Right ventricle myocardium superior (tissue), 1 donor: ENCODE measurements at regions not wholly inside any gene's neighbourhood (a gene's known extent, or its start where the extent isn't known, plus 50 kb on each side); places are given as distances from the start of the nearest gene placed in this dataset.

Experiments used
- ATAC-seq: fragments of 200-7000 bp; cut with Tn5 transposase; one replicate; pipeline ENCODE4 v1.9.1; 2020; ENCODE audit warnings: mild to moderate bottlenecking; ENCODE audit not compliant: poor library complexity
- DNase-seq: peaks from one replicate; pipeline ENCODE4 v3.0.0-alpha.2; 2020
- intact Hi-C: fragments of 100-400 bp; cut with DNase I; formaldehyde crosslinking; loops from one replicate; pipeline ENCODE4 v1.11.2; 2022
- donor health status: DM: no; HTN: yes; CAD: no; lungs with severe emphysema.

- no peak for ATAC-seq
- no peak for DNase-seq
- intact Hi-C loops: no loop called here
These were observed 148.9 kb upstream of the MEIS2 start for GRCh38 chr15:37249249-37249648.

- no peak for ATAC-seq
- no peak for DNase-seq
- intact Hi-C loops: no loop called here
These were observed 152.2 kb upstream of the MEIS2 start for GRCh38 chr15:37252530-37252929.

- ATAC-seq (no peak), DNase-seq (no peak)
- intact Hi-C loops: no loop called here
These were observed 153.5 kb upstream of the MEIS2 start for GRCh38 chr15:37253877-37254276.

- DNase-seq (no peak), ATAC-seq (no peak)
- intact Hi-C loops: no loop called here
These were observed 159.9 kb upstream of the MEIS2 start for GRCh38 chr15:37260255-37260654.

GRCh38 chr15:37261685-37262084, 161.3 kb upstream of the MEIS2 start:
- ATAC-seq (no peak), DNase-seq (no peak)
- intact Hi-C loops: no loop called here

- ATAC-seq (no peak), DNase-seq (no peak)
- intact Hi-C loops: no loop called here
These were observed 162.7 kb upstream of the MEIS2 start for GRCh38 chr15:37262922-37263608.

- intact Hi-C loops: no loop called here
- no peak for DNase-seq
- no peak for ATAC-seq
These were observed 188.9 kb upstream of the MEIS2 start for GRCh38 chr15:37289109-37289765.

- DNase-seq (no peak), ATAC-seq (no peak)
- intact Hi-C loops: loop anchor here (10.0 kb wide), 1 partner anchor 53 kb away; no protein-coding TSS in a partner anchor
These were observed 191.6 kb upstream of the MEIS2 start for GRCh38 chr15:37291920-37292319.

- no peak for ATAC-seq
- DNase-seq: no peak
- intact Hi-C loops: loop anchor here (10.0 kb wide), 1 partner anchor 47 kb away; no protein-coding TSS in a partner anchor
These were observed 197.9 kb upstream of the MEIS2 start for GRCh38 chr15:37298271-37298670.

- intact Hi-C loops: no loop called here
- DNase-seq (no peak), ATAC-seq (no peak)
These were observed 239.1 kb upstream of the MEIS2 start for GRCh38 chr15:37339437-37339836.

GRCh38 chr15:37339856-37340255, 239.5 kb upstream of the MEIS2 start:
- ATAC-seq (no peak), DNase-seq (no peak)
- intact Hi-C loops: loop anchor here (10.0 kb wide), 1 partner anchor 45 kb away; no protein-coding TSS in a partner anchor

GRCh38 chr15:37340438-37340837, 240.1 kb upstream of the MEIS2 start:
- intact Hi-C loops: loop anchor here (10.0 kb wide), 1 partner anchor 46 kb away; no protein-coding TSS in a partner anchor
- ATAC-seq: no peak
- no peak for DNase-seq

- ATAC-seq (no peak), DNase-seq (no peak)
- intact Hi-C loops: no loop called here
These were observed 258.9 kb upstream of the MEIS2 start for GRCh38 chr15:37359101-37359892.

- intact Hi-C loops: no loop called here
- DNase-seq: no peak
- no peak for ATAC-seq
These were observed 259.5 kb upstream of the MEIS2 start for GRCh38 chr15:37359893-37360290.

GRCh38 chr15:37360724-37361123, 260.4 kb upstream of the MEIS2 start:
- DNase-seq (no peak), ATAC-seq (no peak)
- intact Hi-C loops: no loop called here

GRCh38 chr15:37361621-37362020, 261.3 kb upstream of the MEIS2 start:
- DNase-seq: no peak
- no peak for ATAC-seq
- intact Hi-C loops: no loop called here

- DNase-seq (no peak), ATAC-seq (no peak)
- intact Hi-C loops: no loop called here
These were observed 262.1 kb upstream of the MEIS2 start for GRCh38 chr15:37362414-37362813.

- DNase-seq (no peak), ATAC-seq (no peak)
- intact Hi-C loops: no loop called here
These were observed 268.6 kb upstream of the MEIS2 start for GRCh38 chr15:37368961-37369360.

GRCh38 chr15:37370941-37371340, 270.6 kb upstream of the MEIS2 start:
- intact Hi-C loops: no loop called here
- ATAC-seq (no peak), DNase-seq (no peak)

- intact Hi-C loops: no loop called here
These were observed 271.7 kb upstream of the MEIS2 start for GRCh38 chr15:37372064-37372463.

More at GRCh38 chr15:37372064-37372463, 271.7 kb upstream of the MEIS2 start:
- DNase-seq (no peak), ATAC-seq (peak; percentile 61)
